MM.1S (cell line): ENCODE measurements at regions not wholly inside any gene's neighbourhood (a gene's known extent, or its start where the extent isn't known, plus 50 kb on each side); places are given as distances from the start of the nearest gene placed in this dataset.

Experiments used
- CTCF ChIP-seq: fragments of 300-600 bp; sonication (generic); IDR thresholded peaks from 2 replicates; pipeline ENCODE4 v1.5.1; 2016; ENCODE audit warnings: antibody characterized with exemption, low read length, mixed read lengths
- EZH2 ChIP-seq: fragments of 300-600 bp; sonication (generic); optimal IDR thresholded peaks from 2 replicates; pipeline ENCODE3; 2017; ENCODE audit warnings: low read depth, mild to moderate bottlenecking, antibody characterized with exemption, low read length, mixed read lengths

- TF ChIP-seq CTCF, result no peak
- TF ChIP-seq EZH2, result no peak
These were observed 379.0 kb upstream of the NUDT12 start for GRCh38 chr5:103941596-103941995.
